NCI-H226 (cell line): ENCODE measurements at regions not wholly inside any gene's neighbourhood (a gene's known extent, or its start where the extent isn't known, plus 50 kb on each side); places are given as distances from the start of the nearest gene placed in this dataset.

ENCODE experiments used
- DNase-seq: peaks from one replicate; pipeline ENCODE4 v3.0.0-alpha.2; 2015

DNA sequence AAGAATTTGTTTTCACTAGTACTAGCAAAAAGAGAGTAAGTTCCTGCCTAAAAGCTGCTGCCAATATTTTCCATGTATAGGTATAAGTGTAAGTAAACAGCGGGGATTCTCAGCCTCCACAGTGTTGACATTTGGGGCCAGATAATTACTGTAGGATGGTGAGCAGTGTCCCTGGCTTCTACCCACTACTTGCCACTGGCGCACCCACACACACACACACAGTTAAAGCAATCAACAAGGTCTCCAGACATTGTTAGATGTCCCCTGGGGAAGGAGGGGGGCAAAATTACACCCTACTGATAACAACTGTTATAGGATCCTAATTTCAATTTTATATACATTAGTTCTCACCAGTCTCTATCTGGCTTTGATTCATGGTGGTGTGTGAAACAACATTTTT, 417.0 kb upstream of the PSMD7 start:
- DNase-seq: no peak

- peak; percentile 32 for DNase-seq
Observed at GRCh38 chr16:73878611-73879010, 418.0 kb upstream of the PSMD7 start.

DNA sequence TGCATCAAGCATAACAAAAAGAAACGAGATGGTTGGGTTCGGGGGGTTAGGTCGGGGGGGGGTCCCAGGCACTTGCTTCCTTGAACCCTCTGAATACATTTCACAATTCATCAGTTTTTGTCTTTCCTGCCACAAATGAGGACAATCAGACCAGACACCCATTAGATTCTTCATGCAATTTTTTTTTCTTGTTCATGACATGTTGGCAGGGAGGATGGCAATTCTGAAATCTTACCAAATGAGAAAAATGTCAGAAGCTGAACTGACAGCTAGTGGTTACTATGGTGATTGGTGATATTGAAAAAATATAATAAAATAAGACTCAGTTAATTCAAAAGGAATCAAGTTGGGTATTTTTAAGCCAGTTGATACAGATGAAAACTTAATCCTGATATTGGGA, 419.5 kb upstream of the PSMD7 start:
- DNase-seq: no peak

DNA sequence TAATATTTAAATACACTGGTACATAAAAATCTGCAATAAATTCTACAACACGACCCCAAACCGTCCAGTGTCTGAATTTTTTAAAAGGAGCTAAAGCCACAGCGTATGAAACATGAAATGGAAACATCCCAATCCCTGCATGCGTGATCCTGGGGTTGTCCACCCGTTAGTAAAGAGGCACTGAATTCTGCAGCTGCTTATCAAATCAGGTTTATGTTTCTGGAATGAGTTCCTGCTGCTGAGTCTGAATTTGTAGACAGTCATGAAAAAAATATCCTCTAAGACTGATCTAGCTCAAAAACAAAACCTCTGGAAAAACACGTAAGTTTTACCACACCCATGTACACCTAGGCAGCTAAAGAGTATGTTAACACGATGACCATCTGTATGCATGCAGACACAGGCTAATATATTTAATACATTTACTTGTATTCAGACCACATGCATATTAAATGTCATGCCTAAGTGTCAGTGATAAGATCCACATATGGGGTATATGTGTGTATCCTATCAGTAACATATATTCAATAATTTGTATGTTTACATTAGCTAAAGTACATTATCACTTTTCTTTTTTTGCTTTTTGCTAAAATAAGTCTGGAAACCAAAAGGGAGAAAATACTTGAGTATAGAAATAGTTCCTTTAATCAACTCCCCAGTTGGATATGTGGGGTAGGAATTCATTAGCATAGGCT, 420.5 kb upstream of the PSMD7 start:
- no peak for DNase-seq

- no peak for DNase-seq
Observed at GRCh38 chr16:73874324-73874723, 422.3 kb upstream of the PSMD7 start.

GRCh38 chr16:73873643-73874042, 423.0 kb upstream of the PSMD7 start:
- no peak for DNase-seq

- DNase-seq: no peak
Observed at GRCh38 chr16:73872856-73873255, 423.8 kb upstream of the PSMD7 start.

DNA sequence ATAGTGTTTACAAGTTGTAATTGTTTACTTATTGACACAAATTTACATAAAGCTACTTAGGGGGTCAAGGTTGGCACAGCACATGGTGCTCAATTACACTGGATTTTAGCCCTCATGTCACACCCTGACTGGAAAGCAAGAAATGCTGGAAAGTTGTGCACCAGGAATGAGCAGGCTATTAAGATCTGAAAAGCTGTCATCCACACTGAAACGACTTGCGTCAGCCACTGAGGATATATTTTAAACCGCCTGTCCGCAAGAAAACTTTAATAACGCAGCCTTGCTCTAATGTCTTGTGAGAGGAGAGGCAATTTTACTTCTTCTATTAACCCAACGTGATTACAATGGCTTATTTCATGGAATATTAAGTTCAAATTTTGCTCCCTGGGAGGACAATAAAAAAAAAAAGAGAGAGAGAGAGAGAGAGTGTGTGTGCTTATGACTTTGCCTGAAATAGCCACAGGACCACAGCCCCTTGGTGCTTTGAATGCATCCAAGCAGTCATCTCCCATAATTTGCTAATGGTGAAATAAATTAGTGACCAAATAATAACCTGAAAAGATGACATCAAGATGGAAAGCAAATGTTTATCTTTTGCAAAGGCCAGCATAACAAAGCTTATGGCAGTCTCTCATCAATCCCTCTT, 425.4 kb upstream of the PSMD7 start:
- DNase-seq: no peak

GRCh38 chr16:73869126-73869525, 427.5 kb upstream of the PSMD7 start:
- DNase-seq: no peak

GRCh38 chr16:73864868-73865267, 431.7 kb upstream of the PSMD7 start:
- no peak for DNase-seq

GRCh38 chr16:73858326-73858725, 438.3 kb upstream of the PSMD7 start:
- no peak for DNase-seq

- no peak for DNase-seq
Observed at GRCh38 chr16:73853968-73854367, 442.6 kb upstream of the PSMD7 start.

GRCh38 chr16:73852561-73852960, 444.1 kb upstream of the PSMD7 start:
- no peak for DNase-seq

DNA sequence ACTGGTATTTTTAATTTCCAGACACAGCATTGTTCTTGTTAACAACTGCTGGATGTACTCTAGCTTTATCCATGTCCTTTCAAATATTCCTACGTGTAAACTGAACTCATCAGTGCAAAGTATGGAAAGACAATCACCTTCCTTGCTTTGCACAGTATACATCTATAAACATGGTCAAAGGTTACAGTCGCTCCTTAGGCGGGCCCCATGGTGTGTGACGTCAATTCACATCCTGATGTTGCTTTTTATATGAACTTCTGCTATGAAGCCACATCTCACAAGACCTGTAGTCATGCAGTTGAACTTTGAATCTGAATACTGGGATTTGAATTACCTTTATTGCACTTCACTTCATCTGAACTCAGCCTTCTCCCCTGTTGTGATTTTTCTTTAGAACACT, 447.6 kb upstream of the PSMD7 start:
- no peak for DNase-seq

GRCh38 chr16:73847090-73847489, 449.5 kb upstream of the PSMD7 start:
- DNase-seq: no peak

GRCh38 chr16:73846356-73846755, 450.3 kb upstream of the PSMD7 start:
- no peak for DNase-seq

GRCh38 chr16:73846007-73846330, 450.6 kb upstream of the PSMD7 start:
- no peak for DNase-seq

DNA sequence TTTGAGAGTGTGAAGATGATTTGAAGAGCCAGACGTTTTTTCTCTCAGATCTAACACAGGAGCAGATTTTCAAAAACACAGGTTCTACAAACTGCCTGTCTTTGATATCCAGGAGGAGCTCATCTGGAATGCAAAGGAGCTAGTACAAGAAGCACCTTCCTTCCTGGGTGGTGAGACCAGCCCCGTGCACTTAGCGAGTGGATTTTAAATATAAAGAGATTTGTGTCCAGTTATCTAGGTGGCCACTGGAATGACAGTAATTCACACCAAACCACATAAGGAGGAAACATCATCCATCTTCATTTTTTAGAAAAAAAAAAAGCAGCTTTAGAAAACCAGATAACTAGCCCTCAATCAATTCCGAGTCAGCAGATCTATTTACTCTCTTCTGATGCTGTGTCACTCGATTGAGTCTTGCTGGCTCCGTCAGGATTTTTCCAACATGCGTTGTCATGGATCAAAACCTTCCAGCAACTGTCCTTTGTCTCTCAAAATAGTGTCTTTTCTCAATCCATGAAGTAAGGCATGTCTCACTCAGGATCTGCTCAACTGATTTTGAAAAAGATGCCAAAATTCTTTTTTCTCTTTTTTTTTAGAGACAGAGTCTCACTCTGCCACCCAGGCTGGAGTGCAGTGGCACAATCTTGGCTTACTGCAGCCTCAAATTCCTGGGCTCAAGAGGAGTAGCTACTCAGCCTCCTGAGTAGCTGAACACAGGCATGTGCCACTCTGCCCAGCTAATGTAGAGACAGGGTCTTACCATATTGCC, 451.2 kb upstream of the PSMD7 start:
- no peak for DNase-seq

DNA sequence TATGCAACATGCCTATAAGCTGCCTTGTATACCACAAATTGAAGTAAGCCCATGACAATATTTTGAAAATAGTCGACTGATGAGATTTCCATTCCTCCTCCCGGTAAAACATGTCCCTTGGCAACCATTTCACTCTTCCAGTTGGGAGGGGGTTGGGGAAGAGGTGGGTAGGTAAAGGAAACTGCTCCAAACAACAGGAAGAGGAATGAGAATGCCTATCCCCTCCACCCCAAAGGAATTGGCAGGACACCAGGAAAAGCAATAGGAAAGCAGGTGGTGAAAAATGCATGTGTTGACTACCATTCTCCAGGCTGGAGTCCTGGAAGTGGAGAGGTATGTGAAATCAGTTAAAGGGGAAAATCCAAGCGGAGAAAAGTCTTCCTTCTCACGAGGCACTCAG, 455.9 kb upstream of the PSMD7 start:
- DNase-seq: no peak

DNA sequence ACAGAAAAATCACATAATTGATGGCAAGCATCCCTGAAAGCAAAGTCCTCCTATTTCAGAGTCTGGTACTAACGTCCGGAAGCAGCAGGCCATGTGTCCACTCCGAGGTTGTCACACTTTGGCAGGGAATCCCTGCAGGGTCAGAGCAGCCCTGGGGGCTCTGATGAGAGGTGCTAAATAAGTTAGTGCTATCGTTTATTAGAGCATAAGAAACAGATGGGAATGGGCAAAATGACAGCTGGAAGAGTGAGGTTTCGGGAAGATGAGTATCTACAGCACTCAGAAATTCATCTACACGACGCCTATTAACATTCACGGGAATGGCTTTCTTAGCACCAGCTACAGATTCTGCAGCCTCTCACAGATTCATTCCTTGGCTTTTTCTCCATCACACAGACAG, 465.4 kb upstream of the PSMD7 start:
- no peak for DNase-seq

DNA sequence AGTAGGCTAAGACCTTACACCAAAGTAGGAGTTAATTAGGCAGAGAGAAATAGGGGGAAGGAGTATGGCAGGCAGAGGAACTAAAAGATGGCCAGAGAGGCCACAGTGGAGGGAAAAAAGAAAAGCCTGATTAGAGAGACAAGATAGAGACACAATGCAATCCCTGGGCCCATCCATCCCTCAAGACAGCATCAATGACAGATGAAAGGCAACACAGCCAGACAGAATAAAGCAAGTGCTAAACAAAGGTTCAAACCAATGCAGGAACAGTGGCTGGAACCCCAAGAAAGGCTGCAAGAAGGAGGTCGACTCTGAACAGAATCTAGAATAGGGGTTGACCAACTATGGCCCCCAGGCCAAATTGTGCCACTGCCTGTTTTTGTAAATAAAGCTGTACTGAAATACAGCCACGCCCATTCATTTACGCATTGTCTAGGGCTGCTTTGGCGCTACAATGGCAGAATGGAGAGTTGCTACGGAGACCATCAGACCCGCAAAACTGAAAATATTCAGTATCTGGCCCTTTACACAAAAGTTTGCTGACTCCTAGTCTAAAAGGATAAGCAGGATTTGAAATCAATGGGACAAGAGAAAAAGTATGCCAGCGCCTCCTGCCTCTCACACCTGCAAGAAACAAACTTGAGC, 473.3 kb upstream of the PSMD7 start:
- no peak for DNase-seq

DNA sequence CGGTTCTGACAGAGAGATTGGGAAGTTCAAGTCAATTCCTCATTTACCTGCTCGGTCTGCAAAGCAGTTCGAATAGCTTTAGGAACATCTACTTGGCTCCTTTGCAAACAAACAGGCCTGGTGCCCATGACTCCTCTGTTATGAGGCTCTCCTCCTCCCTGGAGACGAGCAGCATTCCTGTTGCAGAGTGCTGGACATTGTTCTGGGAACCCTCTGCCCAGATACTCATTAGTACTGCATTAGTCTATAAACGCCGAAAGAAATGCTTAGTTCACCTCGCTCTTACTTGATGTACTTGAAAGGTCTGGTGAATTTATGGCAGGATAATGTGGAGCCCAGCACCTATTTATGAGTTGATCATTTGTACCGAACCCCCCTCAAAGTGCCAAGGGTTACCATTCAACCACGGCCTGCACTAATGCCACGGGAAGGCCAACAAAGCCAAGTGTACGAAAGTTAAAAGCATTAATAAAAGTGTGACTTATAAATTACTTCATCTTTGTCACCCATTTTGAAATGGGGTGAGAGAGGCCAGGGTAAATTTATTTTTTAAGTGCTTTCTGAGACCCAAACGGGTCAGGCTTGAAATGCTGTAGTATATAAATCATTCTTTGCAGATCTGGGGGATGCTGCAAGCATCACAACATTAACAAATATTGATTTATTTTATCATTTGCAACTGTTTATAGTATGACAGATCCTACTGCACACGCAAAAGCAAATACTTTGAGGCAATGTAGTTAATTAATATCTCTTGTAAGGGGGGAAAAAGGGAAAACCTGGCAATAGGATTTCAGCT, 478.9 kb upstream of the PSMD7 start:
- no peak for DNase-seq

GRCh38 chr16:73813527-73813926, 483.1 kb upstream of the PSMD7 start:
- no peak for DNase-seq
